Thyroid gland (tissue), 4 donors: ENCODE measurements at regions not wholly inside any gene's neighbourhood (a gene's known extent, or its start where the extent isn't known, plus 50 kb on each side); places are given as distances from the start of the nearest gene placed in this dataset.

ENCODE experiments used
- POLR2A ChIP-seq, 2 donors: fragments of 450-650 bp; IDR thresholded peaks; one replicate each; pipeline ENCODE4 v1.6.1; 2017; ENCODE audit warnings: antibody characterized with exemption in 2 of 2, mild to moderate bottlenecking in 2 of 2, moderate library complexity in 1 of 2
- TF ChIP-seq, protein P1 (sequence below), 6 experiments: fragments of 200-600 bp in 3 of 6; fragments of 450-650 bp in 3 of 6; sonication (generic) in 3 of 6; IDR thresholded peaks; one replicate each; pipeline ENCODE4 v1.5.1; 2016 to 2019; ENCODE audit warnings: antibody characterized with exemption in 6 of 6, mild to moderate bottlenecking in 2 of 6, inconsistent platforms in 1 of 6, moderate library complexity in 1 of 6

DNA sequence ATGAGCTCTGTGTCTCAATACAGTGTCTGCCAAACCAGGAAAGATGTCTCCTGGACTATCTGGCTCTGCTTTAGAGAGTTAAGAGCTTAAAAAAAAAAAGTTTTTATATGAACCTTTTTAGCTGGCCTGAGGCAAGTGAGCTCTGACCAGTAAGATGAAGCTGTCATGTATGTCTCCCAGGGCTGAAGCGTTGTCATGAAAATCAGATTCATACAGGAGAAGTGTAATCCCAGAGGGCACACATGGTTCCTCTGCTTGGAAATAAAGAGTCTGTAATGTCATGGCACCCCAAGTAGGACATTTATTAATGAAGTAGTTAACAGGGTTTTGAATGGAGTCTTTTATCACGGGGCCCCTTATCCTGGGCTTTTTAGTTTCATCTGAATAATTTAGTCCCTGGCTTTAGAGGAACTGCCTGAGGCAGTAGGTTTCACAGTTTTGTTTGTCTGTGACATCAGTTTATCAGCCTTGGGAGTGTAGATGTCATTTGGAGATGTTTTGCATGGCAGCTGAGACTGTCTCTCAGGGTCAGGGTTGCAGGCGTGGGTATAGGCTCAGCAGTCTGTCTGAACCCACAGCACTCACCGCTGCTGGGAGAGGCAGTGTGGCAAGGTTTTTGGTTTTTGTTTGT, 223.3 kb downstream of the DIRAS2 start:
- TF ChIP-seq, protein P1, sequence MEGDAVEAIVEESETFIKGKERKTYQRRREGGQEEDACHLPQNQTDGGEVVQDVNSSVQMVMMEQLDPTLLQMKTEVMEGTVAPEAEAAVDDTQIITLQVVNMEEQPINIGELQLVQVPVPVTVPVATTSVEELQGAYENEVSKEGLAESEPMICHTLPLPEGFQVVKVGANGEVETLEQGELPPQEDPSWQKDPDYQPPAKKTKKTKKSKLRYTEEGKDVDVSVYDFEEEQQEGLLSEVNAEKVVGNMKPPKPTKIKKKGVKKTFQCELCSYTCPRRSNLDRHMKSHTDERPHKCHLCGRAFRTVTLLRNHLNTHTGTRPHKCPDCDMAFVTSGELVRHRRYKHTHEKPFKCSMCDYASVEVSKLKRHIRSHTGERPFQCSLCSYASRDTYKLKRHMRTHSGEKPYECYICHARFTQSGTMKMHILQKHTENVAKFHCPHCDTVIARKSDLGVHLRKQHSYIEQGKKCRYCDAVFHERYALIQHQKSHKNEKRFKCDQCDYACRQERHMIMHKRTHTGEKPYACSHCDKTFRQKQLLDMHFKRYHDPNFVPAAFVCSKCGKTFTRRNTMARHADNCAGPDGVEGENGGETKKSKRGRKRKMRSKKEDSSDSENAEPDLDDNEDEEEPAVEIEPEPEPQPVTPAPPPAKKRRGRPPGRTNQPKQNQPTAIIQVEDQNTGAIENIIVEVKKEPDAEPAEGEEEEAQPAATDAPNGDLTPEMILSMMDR (IDR thresholded peaks at IDR 0.05): no peak
- TF ChIP-seq POLR2A (IDR thresholded peaks at IDR 0.05): no peak
